Daoy (cell line): ENCODE measurements at regions not wholly inside any gene's neighbourhood (a gene's known extent, or its start where the extent isn't known, plus 50 kb on each side); places are given as distances from the start of the nearest gene placed in this dataset.
"Not testable (repeated sequence)": the region's sequence is repeated elsewhere in the genome, so short reads cannot be mapped to it uniquely, and the experiment has no call there.

Experiments
- DNase-seq: peaks from one replicate; pipeline ENCODE4 v3.0.0-alpha.2; 2015; ENCODE audit warnings: low read depth

GRCh38 chr7:121744877-121745276 lies 128.1 kb upstream of the PTPRZ1 start:
- no peak for DNase-seq

GRCh38 chr7:121744319-121744718 lies 128.6 kb upstream of the PTPRZ1 start:
- DNase-seq, result no peak

GRCh38 chr7:121741896-121742295 lies 131.1 kb upstream of the PTPRZ1 start:
- peak; percentile 11 for DNase-seq

- peak; percentile 6 for DNase-seq
Measured at GRCh38 chr7:121739465-121739864, 133.5 kb upstream of the PTPRZ1 start.

GRCh38 chr7:121730869-121731268 lies 142.1 kb upstream of the PTPRZ1 start:
- DNase-seq, result no peak

- DNase-seq, result no peak
Measured at GRCh38 chr7:121714559-121715303, 158.2 kb upstream of the PTPRZ1 start.

- not testable (repeated sequence) for DNase-seq
Measured at GRCh38 chr7:121712961-121713360, 160.0 kb upstream of the PTPRZ1 start.

- no peak for DNase-seq
Measured at GRCh38 chr7:121697731-121698316, 175.1 kb upstream of the PTPRZ1 start.

GRCh38 chr7:121696954-121697353 lies 176.0 kb upstream of the PTPRZ1 start:
- DNase-seq, result no peak

- no peak for DNase-seq
Measured at GRCh38 chr7:121689749-121690148, 183.2 kb upstream of the PTPRZ1 start.

- DNase-seq, result no peak
Measured at GRCh38 chr7:121681700-121682099, 191.3 kb upstream of the PTPRZ1 start.

GRCh38 chr7:121676168-121676567 lies 196.8 kb upstream of the PTPRZ1 start:
- DNase-seq, result no peak

GRCh38 chr7:121674455-121674854 lies 198.5 kb upstream of the PTPRZ1 start:
- DNase-seq, result not testable (repeated sequence)

- DNase-seq, result no peak
Measured at GRCh38 chr7:121669144-121669543, 203.8 kb upstream of the PTPRZ1 start.

GRCh38 chr7:121666306-121666705 lies 206.7 kb upstream of the PTPRZ1 start:
- DNase-seq, result no peak

- DNase-seq, result no peak
Measured at GRCh38 chr7:121643320-121643719, 229.6 kb upstream of the PTPRZ1 start.

GRCh38 chr7:121639705-121640104 lies 233.3 kb upstream of the PTPRZ1 start:
- DNase-seq, result no peak

GRCh38 chr7:121638286-121638685 lies 234.7 kb upstream of the PTPRZ1 start:
- DNase-seq, result no peak

GRCh38 chr7:121634356-121634755 lies 238.2 kb upstream of the FAM3C start:
- no peak for DNase-seq

- DNase-seq, result no peak
Measured at GRCh38 chr7:121633186-121633585, 237.1 kb upstream of the FAM3C start.

- peak; percentile 61 for DNase-seq
Measured at GRCh38 chr7:121624958-121625357, 228.8 kb upstream of the FAM3C start.

GRCh38 chr7:121623130-121623872 lies 227.2 kb upstream of the FAM3C start:
- DNase-seq, result no peak

- DNase-seq, result no peak
Measured at GRCh38 chr7:121621937-121622336, 225.8 kb upstream of the FAM3C start.
